HG02588 (cell line): ENCODE measurements at regions not wholly inside any gene's neighbourhood (a gene's known extent, or its start where the extent isn't known, plus 50 kb on each side); places are given as distances from the start of the nearest gene placed in this dataset.

Experiments
- ATAC-seq: cut with Tn5 transposase; IDR thresholded peaks from one replicate; pipeline ENCODE4 v1.9.1; 2021; ENCODE audit warnings: mild to moderate bottlenecking, moderate library complexity; ENCODE audit not compliant: unreplicated experiment

- no peak for ATAC-seq
These were observed 338.5 kb downstream of the PLK2 start for GRCh38 chr5:58121391-58121790.

GRCh38 chr5:58117542-58117941 is 342.3 kb downstream of the PLK2 start:
- no peak for ATAC-seq

GRCh38 chr5:58116346-58116745 is 343.5 kb downstream of the PLK2 start:
- ATAC-seq, result no peak

- no peak for ATAC-seq
These were observed 344.1 kb downstream of the PLK2 start for GRCh38 chr5:58115811-58116210.

- ATAC-seq, result no peak
These were observed 345.6 kb downstream of the PLK2 start for GRCh38 chr5:58114324-58114723.

- ATAC-seq, result no peak
These were observed 346.7 kb downstream of the PLK2 start for GRCh38 chr5:58113172-58113571.

GRCh38 chr5:58108511-58108910 is 351.4 kb downstream of the PLK2 start:
- no peak for ATAC-seq

- no peak for ATAC-seq
These were observed 352.2 kb downstream of the PLK2 start for GRCh38 chr5:58107704-58108103.

- no peak for ATAC-seq
These were observed 353.0 kb downstream of the PLK2 start for GRCh38 chr5:58106754-58107410.

GRCh38 chr5:58105836-58106235 is 354.1 kb downstream of the PLK2 start:
- no peak for ATAC-seq

GRCh38 chr5:58099257-58099656 is 360.6 kb downstream of the PLK2 start:
- ATAC-seq, result no peak

GRCh38 chr5:58094031-58094430 is 365.9 kb downstream of the PLK2 start:
- ATAC-seq, result no peak

- no peak for ATAC-seq
These were observed 369.2 kb downstream of the PLK2 start for GRCh38 chr5:58090704-58091103.

GRCh38 chr5:58088941-58089340 is 370.9 kb downstream of the PLK2 start:
- ATAC-seq, result no peak

GRCh38 chr5:58087905-58088304 is 372.0 kb downstream of the PLK2 start:
- no peak for ATAC-seq

GRCh38 chr5:58087123-58087522 is 372.8 kb downstream of the PLK2 start:
- ATAC-seq, result no peak

GRCh38 chr5:58085800-58086199 is 374.1 kb downstream of the PLK2 start:
- ATAC-seq, result no peak

- ATAC-seq, result no peak
These were observed 378.5 kb downstream of the PLK2 start for GRCh38 chr5:58081435-58081834.

- no peak for ATAC-seq
These were observed 379.3 kb downstream of the PLK2 start for GRCh38 chr5:58080573-58080972.

GRCh38 chr5:58077966-58078365 is 381.9 kb downstream of the PLK2 start:
- ATAC-seq, result no peak

- ATAC-seq, result no peak
These were observed 382.5 kb downstream of the PLK2 start for GRCh38 chr5:58077416-58077815.

- ATAC-seq, result no peak
These were observed 383.2 kb downstream of the PLK2 start for GRCh38 chr5:58076483-58077257.

GRCh38 chr5:58075907-58076306 is 384.0 kb downstream of the PLK2 start:
- ATAC-seq, result no peak
